DOHH2 (cell line): ENCODE measurements at regions not wholly inside any gene's neighbourhood (a gene's known extent, or its start where the extent isn't known, plus 50 kb on each side); places are given as distances from the start of the nearest gene placed in this dataset.
"Not testable (repeated sequence)": the region's sequence is repeated elsewhere in the genome, so short reads cannot be mapped to it uniquely, and the experiment has no call there.

Experiments used
- H3F3A ChIP-seq: fragments of 200-600 bp; sonication (generic), shearing (Covaris generic); 2 replicates; pipeline ENCODE4 v1.6.0; 2016; ENCODE audit warnings: antibody characterized with exemption, mild to moderate bottlenecking; ENCODE audit not compliant: control insufficient read depth, insufficient read depth
- H3K27ac ChIP-seq: fragments of 200-600 bp; sonication (generic); 2 replicates; pipeline ENCODE4 v1.5.1; 2014; ENCODE audit warnings: low read depth, mild to moderate bottlenecking, low read length, moderate library complexity
- H3K27me3 ChIP-seq: fragments of 200-600 bp; sonication (generic); 2 replicates; pipeline ENCODE4 v1.6.1; 2014; ENCODE audit warnings: mild to moderate bottlenecking, low read length, mixed read lengths; ENCODE audit not compliant: control insufficient read depth
- H3K36me3 ChIP-seq: fragments of 200-600 bp; sonication (generic); 2 replicates; pipeline ENCODE4 v1.6.1; 2014; ENCODE audit warnings: mild to moderate bottlenecking, low read length, moderate library complexity, mixed read lengths; ENCODE audit not compliant: control insufficient read depth
- H3K4me1 ChIP-seq: fragments of 200-600 bp; sonication (generic); 2 replicates; pipeline ENCODE4 v1.6.1; 2014; ENCODE audit warnings: mild to moderate bottlenecking, low read length, mixed read lengths; ENCODE audit not compliant: control insufficient read depth
- H3K4me2 ChIP-seq: fragments of 200-600 bp; sonication (generic); 2 replicates; pipeline ENCODE4 v1.6.0; 2014; ENCODE audit warnings: mild to moderate bottlenecking, low read length, moderate library complexity
- H3K4me3 ChIP-seq: fragments of 200-600 bp; sonication (generic); 2 replicates; pipeline ENCODE4 v1.5.1; 2014; ENCODE audit warnings: mild to moderate bottlenecking, low read length, mixed read lengths
- H3K79me2 ChIP-seq: fragments of 200-600 bp; sonication (generic); 2 replicates; pipeline ENCODE4 v1.6.1; 2014; ENCODE audit warnings: mild to moderate bottlenecking, low read length, mixed read lengths; ENCODE audit not compliant: control insufficient read depth
- H3K9me2 ChIP-seq: fragments of 200-600 bp; sonication (generic); replicated peaks from 2 replicates; pipeline ENCODE4 v1.6.1; 2014; ENCODE audit warnings: mild to moderate bottlenecking, low read length, mixed read lengths; ENCODE audit not compliant: control insufficient read depth
- H3K9me3 ChIP-seq: fragments of 200-600 bp; sonication (generic); 2 replicates; pipeline ENCODE4 v1.6.1; 2014; ENCODE audit warnings: antibody characterized with exemption, low read length, mixed read lengths; ENCODE audit not compliant: control insufficient read depth, insufficient read depth
- H4K20me1 ChIP-seq: fragments of 200-600 bp; sonication (generic); 2 replicates; pipeline ENCODE4 v1.6.0; 2014; ENCODE audit warnings: low read depth, mild to moderate bottlenecking, antibody characterized with exemption, low read length, moderate library complexity; ENCODE audit not compliant: control insufficient read depth, insufficient read depth
- CTCF ChIP-seq: fragments of 200-600 bp; sonication (generic); IDR thresholded peaks from one replicate; pipeline ENCODE4 v1.5.1; 2014; ENCODE audit warnings: antibody characterized with exemption, mild to moderate bottlenecking, low read depth, low read length; ENCODE audit not compliant: poor library complexity, severe bottlenecking
- EZH2phosphoT487 ChIP-seq: fragments of 200-600 bp; sonication (generic); IDR thresholded peaks from 2 replicates; pipeline ENCODE4 v1.6.1; 2017; ENCODE audit warnings: borderline replicate concordance, mild to moderate bottlenecking, antibody characterized with exemption, low read length, moderate library complexity, mixed read lengths

GRCh38 chr2:195532628-195533271, 124.3 kb upstream of the SLC39A10 start:
- Histone ChIP-seq H3K4me2 (peak overlapping the region; percentile 67), H3K36me3 (no peaks in the 10 kb centered on the region), H3K9me3 (no peaks in the 10 kb centered on the region), H3K9me2 (no peaks in the 10 kb centered on the region), H3K4me3 (peak overlapping the region; percentile 44), H3K27ac (no peak overlapping the region), H3K4me1 (peaks cover 19% of the 10 kb centered on the region), H3K27me3 (no peaks in the 10 kb centered on the region), H3K79me2 (no peaks in the 10 kb centered on the region), H3F3A (no peaks in the 10 kb centered on the region), H4K20me1 (no peaks in the 10 kb centered on the region)
- TF ChIP-seq EZH2phosphoT487: no peak
- no peak for TF ChIP-seq CTCF

GRCh38 chr2:195532255-195532627, 124.8 kb upstream of the SLC39A10 start:
- no peak overlapping the region for H3K27ac ChIP-seq
- H3K4me2 ChIP-seq: peak overlapping the region; percentile 67
- H3K4me1 ChIP-seq: peaks cover 19% of the 10 kb centered on the region
- no peaks in the 10 kb centered on the region for H3K9me2 ChIP-seq
- no peaks in the 10 kb centered on the region for H3F3A ChIP-seq
- no peaks in the 10 kb centered on the region for H3K9me3 ChIP-seq
- TF ChIP-seq CTCF (no peak), EZH2phosphoT487 (no peak)
- no peaks in the 10 kb centered on the region for H3K79me2 ChIP-seq
- no peaks in the 10 kb centered on the region for H4K20me1 ChIP-seq
- no peak overlapping the region for H3K4me3 ChIP-seq
- no peaks in the 10 kb centered on the region for H3K27me3 ChIP-seq
- H3K36me3 ChIP-seq: no peaks in the 10 kb centered on the region

GRCh38 chr2:195531754-195532153, 125.3 kb upstream of the SLC39A10 start:
- Histone ChIP-seq H3K9me2 (no peaks in the 10 kb centered on the region), H3K4me1 (peaks cover 19% of the 10 kb centered on the region), H4K20me1 (no peaks in the 10 kb centered on the region), H3K9me3 (no peaks in the 10 kb centered on the region), H3K4me3 (no peak overlapping the region), H3K27me3 (no peaks in the 10 kb centered on the region), H3K36me3 (no peaks in the 10 kb centered on the region), H3K27ac (no peak overlapping the region), H3F3A (no peaks in the 10 kb centered on the region), H3K4me2 (no peak overlapping the region), H3K79me2 (no peaks in the 10 kb centered on the region)
- TF ChIP-seq EZH2phosphoT487 (no peak), CTCF (no peak)

GRCh38 chr2:195523242-195523641, 133.8 kb upstream of the SLC39A10 start:
- not testable (repeated sequence) for H3F3A ChIP-seq, H3K79me2 ChIP-seq, H3K36me3 ChIP-seq, H3K4me1 ChIP-seq, H3K27me3 ChIP-seq, H4K20me1 ChIP-seq, H3K4me3 ChIP-seq, H3K9me3 ChIP-seq, H3K4me2 ChIP-seq, H3K9me2 ChIP-seq, H3K27ac ChIP-seq
